NK-92 treated with Interleukin-12 subunit alpha and Interleukin-12 subunit beta, amount 100 ng/mL, for 24 hours (cell line): ENCODE measurements at regions not wholly inside any gene's neighbourhood (a gene's known extent, or its start where the extent isn't known, plus 50 kb on each side); places are given as distances from the start of the nearest gene placed in this dataset.

Experiments used
- DNase-seq: peaks from one replicate; lab custom pipeline; 2025; lab: John Stamatoyannopoulos, UW

- DNase-seq = no peak
Measured at GRCh38 chr2:150705767-150706166, 218.3 kb upstream of the RND3 start.

- DNase-seq = no peak
Measured at GRCh38 chr2:150705357-150705756, 217.9 kb upstream of the RND3 start.

GRCh38 chr2:150702791-150703190 lies 215.3 kb upstream of the RND3 start:
- no peak for DNase-seq

GRCh38 chr2:150700666-150701580 lies 213.5 kb upstream of the RND3 start:
- DNase-seq = no peak

- no peak for DNase-seq
Measured at GRCh38 chr2:150699218-150699617, 211.8 kb upstream of the RND3 start.

GRCh38 chr2:150698016-150698661 lies 210.7 kb upstream of the RND3 start:
- DNase-seq = no peak

- DNase-seq = no peak
Measured at GRCh38 chr2:150697596-150697995, 210.1 kb upstream of the RND3 start.

- DNase-seq = no peak
Measured at GRCh38 chr2:150695451-150696135, 208.1 kb upstream of the RND3 start.

- DNase-seq = no peak
Measured at GRCh38 chr2:150693556-150693955, 206.1 kb upstream of the RND3 start.

- DNase-seq = no peak
Measured at GRCh38 chr2:150690870-150691269, 203.4 kb upstream of the RND3 start.

- DNase-seq = no peak
Measured at GRCh38 chr2:150690261-150690660, 202.8 kb upstream of the RND3 start.

- DNase-seq = no peak
Measured at GRCh38 chr2:150689590-150689989, 202.1 kb upstream of the RND3 start.

- no peak for DNase-seq
Measured at GRCh38 chr2:150688016-150688415, 200.5 kb upstream of the RND3 start.

GRCh38 chr2:150686391-150686790 lies 198.9 kb upstream of the RND3 start:
- no peak for DNase-seq

GRCh38 chr2:150681120-150681804 lies 193.8 kb upstream of the RND3 start:
- DNase-seq = no peak

GRCh38 chr2:150679456-150680120 lies 192.1 kb upstream of the RND3 start:
- DNase-seq = no peak

GRCh38 chr2:150677551-150677950 lies 190.1 kb upstream of the RND3 start:
- no peak for DNase-seq

GRCh38 chr2:150676747-150677383 lies 189.4 kb upstream of the RND3 start:
- DNase-seq = no peak

GRCh38 chr2:150675807-150676206 lies 188.3 kb upstream of the RND3 start:
- DNase-seq = no peak

GRCh38 chr2:150674283-150674682 lies 186.8 kb upstream of the RND3 start:
- no peak for DNase-seq

GRCh38 chr2:150672311-150672710 lies 184.8 kb upstream of the RND3 start:
- no peak for DNase-seq
